HG03095 (cell line): ENCODE measurements at regions not wholly inside any gene's neighbourhood (a gene's known extent, or its start where the extent isn't known, plus 50 kb on each side); places are given as distances from the start of the nearest gene placed in this dataset.
"Not testable (repeated sequence)": the region's sequence is repeated elsewhere in the genome, so short reads cannot be mapped to it uniquely, and the experiment has no call there.

ENCODE experiments used
- ATAC-seq: cut with Tn5 transposase; IDR thresholded peaks from one replicate; pipeline ENCODE4 v1.9.1; 2021; ENCODE audit warnings: moderate library complexity; ENCODE audit not compliant: unreplicated experiment

GRCh38 chr9:40909821-40910220 lies 218.7 kb downstream of the FOXD4L6 start:
- no peak for ATAC-seq

DNA sequence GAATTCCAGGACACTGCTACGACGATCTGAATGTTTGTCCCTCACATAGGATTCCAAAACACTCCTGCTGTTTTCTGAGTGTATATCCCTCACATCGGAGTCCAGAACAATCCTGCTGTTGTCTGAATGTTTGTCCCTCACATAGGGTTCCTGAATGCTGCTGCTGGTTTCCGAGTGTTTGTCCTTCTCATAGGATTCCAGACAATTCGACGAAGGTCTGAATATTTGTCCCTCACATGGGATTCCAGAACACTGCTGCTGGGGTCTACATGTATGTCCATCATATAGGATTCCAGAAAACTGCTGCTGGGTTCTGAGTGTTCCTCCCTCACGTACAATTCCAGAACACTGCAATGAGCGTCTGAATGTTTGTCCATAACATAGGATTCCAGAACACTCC lies 219.4 kb downstream of the FOXD4L6 start:
- ATAC-seq, result not testable (repeated sequence)

GRCh38 chr9:40907657-40908624 lies 220.5 kb downstream of the FOXD4L6 start:
- ATAC-seq, result no peak

DNA sequence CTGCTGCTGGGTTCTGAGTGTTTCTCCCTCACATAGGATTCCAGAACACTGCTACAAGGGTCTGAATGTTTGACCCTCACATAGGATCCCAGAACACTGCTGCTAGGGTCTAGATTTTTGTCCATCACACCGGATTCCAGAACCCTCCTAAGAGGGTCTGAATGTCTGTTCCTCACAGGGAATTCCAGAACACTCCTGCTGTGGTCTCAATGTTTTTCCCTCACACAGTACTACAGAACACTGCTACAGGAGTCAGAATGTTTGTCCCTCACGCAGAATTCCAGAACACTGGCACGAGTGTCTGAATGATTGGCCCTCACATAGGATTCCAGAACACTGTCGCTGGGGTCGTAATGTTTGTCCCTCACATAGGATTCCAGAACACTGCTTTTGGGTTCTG lies 221.6 kb downstream of the FOXD4L6 start:
- ATAC-seq, result not testable (repeated sequence)

- ATAC-seq, result not testable (repeated sequence)
These were observed 236.2 kb downstream of the FOXD4L6 start for GRCh38 chr9:40892315-40892714.

GRCh38 chr9:40885858-40886257 lies 242.6 kb downstream of the FOXD4L6 start:
- not testable (repeated sequence) for ATAC-seq

DNA sequence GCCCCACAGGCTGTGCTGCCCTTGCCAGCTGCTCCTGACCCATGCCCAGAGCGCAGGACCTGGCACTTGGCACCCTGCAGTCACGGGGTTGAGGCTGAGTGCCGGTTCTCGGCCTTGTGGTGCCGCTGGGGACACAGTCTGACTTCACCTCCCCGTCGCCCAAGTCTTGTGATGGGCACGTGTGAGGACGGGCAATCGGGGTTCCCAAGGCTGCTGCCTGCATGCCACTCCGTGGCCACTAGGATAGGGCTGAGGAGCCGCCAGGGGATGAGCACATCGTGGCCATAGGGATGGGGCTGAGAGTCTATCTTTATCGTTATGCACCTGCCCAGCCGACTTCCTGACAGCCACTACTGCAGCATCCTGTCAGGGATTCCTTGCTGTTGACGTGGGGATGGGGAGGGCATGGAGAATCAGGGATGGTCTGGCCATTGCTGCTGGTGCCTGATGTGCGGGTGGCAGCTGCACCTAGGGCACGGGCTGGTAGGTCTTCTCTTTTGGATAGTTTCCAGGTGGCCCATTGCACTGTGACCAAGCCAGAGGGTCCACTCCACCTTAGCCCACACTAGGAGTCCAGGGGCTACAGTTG lies 243.5 kb downstream of the FOXD4L6 start:
- ATAC-seq, result not testable (repeated sequence)

GRCh38 chr9:40884072-40884901 lies 244.2 kb downstream of the FOXD4L6 start:
- ATAC-seq, result no peak

GRCh38 chr9:40883423-40884071 lies 244.9 kb downstream of the FOXD4L6 start:
- not testable (repeated sequence) for ATAC-seq

GRCh38 chr9:40873753-40874295 lies 254.7 kb downstream of the FOXD4L6 start:
- ATAC-seq, result not testable (repeated sequence)

DNA sequence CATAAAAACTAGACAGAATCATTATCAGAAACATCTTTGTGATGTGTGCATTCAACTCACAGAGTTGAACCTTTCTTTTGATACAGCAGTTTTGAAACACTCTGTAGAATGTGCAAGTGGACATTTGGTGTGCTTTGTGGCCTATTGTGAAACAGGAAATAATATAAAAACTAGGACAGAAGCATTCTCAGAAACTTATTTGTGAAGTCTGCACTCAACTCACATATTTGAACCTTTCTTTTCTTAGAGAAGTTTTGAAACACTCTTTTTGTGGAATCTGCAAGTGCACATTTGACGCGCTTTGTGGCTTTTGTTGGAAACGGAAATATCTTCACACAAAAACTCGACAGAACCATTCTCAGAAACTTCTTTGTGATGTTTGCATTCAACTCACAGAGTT lies 260.0 kb downstream of the FOXD4L6 start:
- ATAC-seq, result not testable (repeated sequence)
